Right atrium auricular region (tissue), 2 donors: ENCODE measurements at regions not wholly inside any gene's neighbourhood (a gene's known extent, or its start where the extent isn't known, plus 50 kb on each side); places are given as distances from the start of the nearest gene placed in this dataset.

Experiments
- DNase-seq: peaks from one replicate; pipeline ENCODE4 v3.0.0-alpha.2; 2019; ENCODE audit warnings: low spot score
- H3K27ac ChIP-seq, 2 donors: fragments of 200-600 bp; sonication (generic); 1 replicate in 1 of 2; 2 replicates in 1 of 2; pipeline ENCODE4 v1.5.1; 2016 to 2019
- H3K27me3 ChIP-seq, 2 donors: fragments of 200-600 bp; sonication (generic); one replicate each; pipeline versions ENCODE4 v1.5.1 to v1.6.0; 2017 to 2019
- H3K36me3 ChIP-seq: fragments of 200-600 bp; sonication (generic); one replicate; pipeline ENCODE4 v1.5.1; 2016
- H3K4me1 ChIP-seq, 2 donors: fragments of 200-600 bp; sonication (generic); one replicate each; pipeline versions ENCODE4 v1.5.1 to v1.6.0; 2017 to 2019
- H3K4me3 ChIP-seq, 2 donors: fragments of 200-600 bp; sonication (generic); 1 replicate in 1 of 2; 2 replicates in 1 of 2; pipeline ENCODE4 v1.5.1; 2017 to 2019; ENCODE audit warnings: mild to moderate bottlenecking in 1 of 2, moderate library complexity in 1 of 2
- H3K9me3 ChIP-seq, 2 donors: fragments of 200-600 bp; sonication (generic); one replicate each; pipeline ENCODE4 v1.5.1; 2019
- CTCF ChIP-seq, 2 donors: fragments of 200-600 bp; sonication (generic); IDR thresholded peaks; one replicate each; pipeline ENCODE4 v1.5.1; 2019; ENCODE audit warnings: antibody characterized with exemption in 2 of 2

DNA sequence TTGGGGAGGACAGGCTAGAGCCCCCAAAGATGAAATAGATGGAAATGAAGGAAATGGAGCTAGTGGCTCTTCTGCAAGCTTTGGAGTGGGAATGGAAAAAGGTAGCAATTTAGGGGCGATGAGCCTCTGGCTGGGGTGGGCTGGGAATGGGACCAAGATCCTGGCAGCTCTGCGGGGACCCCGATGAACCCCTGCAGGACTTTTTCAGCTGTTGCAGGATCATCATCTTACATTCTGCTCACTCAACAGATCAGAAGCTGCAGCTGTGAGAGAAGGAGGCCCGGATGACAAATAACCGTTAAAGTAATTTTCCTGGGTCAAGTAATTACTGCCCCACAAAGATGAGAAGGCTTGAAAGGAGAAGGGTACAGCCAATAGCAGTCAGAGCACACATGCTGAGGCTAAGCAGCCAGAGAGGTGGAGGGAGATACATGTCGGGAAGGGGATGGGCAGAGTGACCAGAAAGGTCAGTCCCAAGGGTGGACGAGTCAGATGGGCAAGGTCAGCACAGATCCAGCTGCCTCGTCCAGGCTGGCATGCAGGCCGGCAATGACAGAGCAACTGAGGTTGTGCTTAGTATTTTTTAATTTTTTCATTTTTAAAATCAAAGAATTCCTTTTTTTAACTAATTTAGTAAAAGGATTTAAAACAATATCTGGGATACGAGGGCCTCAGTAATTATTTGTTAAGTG, 245.0 kb upstream of the RAB6C start:
- Histone ChIP-seq H3K27ac (no peak overlapping the region), H3K9me3 (no peaks in the 10 kb centered on the region), H3K36me3 (no peaks in the 10 kb centered on the region), H3K4me1 (no peaks in the 10 kb centered on the region), H3K27me3 (no peaks in the 10 kb centered on the region), H3K4me3 (no peak overlapping the region)
- TF ChIP-seq CTCF (IDR thresholded peaks at IDR 0.05) = no peak
- no peak for DNase-seq

DNA sequence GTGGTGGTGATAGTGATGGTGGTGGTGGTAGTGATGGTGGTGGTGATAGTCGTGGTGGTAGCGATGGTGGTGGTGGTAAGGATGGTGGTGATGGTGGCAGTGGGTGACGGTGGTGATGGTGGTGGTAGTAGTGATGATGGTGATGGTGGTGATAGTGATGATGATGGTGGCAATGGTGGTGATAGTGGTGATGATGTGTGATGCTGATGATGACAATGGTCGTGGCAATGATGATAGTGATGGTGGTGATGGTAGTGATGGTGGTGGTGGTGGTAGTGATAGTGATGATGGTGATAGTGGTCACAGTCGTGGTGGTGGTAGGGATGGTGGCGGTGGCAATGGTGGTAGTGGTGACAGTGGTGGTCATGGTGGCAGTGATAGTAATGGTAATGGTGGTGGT, 243.9 kb upstream of the RAB6C start:
- Histone ChIP-seq H3K9me3 (no peaks in the 10 kb centered on the region), H3K4me3 (no peak overlapping the region), H3K27me3 (no peaks in the 10 kb centered on the region), H3K36me3 (no peaks in the 10 kb centered on the region), H3K27ac (no peak overlapping the region), H3K4me1 (no peaks in the 10 kb centered on the region)
- no peak for DNase-seq
- no peak for TF ChIP-seq CTCF (IDR thresholded peaks at IDR 0.05)

DNA sequence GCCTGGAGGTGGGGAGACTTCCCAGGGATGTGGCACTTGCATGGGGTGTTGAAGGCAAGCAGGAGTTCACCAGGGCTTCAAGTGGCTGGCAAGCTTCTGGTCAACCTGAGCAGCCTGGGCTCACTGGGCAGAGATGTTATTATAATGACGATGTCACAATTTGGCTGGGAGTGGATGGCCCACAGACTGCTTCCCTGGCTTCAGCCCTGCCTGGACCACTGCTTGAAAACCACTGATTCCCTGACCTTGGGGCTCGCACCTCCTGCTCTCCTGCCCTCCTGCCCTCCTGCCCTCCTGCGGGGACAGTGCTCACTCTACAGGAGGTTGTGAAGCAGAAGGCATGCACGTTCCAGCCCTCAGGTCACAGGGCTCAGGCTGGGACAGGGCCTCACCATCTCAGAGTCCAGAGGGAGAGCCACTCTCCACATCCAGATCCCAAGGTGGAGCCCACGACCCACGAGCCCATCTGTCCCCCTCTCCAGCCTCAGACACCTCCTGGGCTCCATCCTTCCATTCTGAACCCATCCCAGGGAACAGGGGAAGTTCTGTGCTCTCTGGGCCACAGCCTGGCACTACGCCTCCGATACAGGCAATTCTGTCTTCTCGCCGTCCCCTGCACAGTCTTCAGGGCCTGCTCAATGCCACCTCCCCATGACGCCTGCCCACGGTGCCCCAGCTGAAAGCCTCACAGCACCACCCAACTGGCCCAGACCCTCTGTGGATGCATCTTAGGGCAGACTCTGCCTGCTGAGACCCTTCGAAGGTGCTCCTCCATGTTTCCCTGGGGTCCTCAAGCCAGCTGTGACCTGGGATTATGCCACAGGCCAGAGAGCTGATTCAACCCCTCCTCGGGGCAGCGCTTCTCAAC, 241.6 kb upstream of the RAB6C start:
- Histone ChIP-seq H3K9me3 (no peaks in the 10 kb centered on the region), H3K27ac (no peak overlapping the region), H3K4me1 (no peaks in the 10 kb centered on the region), H3K36me3 (no peaks in the 10 kb centered on the region), H3K27me3 (no peaks in the 10 kb centered on the region), H3K4me3 (no peak overlapping the region)
- DNase-seq = no peak
- no peak for TF ChIP-seq CTCF (IDR thresholded peaks at IDR 0.05)

DNA sequence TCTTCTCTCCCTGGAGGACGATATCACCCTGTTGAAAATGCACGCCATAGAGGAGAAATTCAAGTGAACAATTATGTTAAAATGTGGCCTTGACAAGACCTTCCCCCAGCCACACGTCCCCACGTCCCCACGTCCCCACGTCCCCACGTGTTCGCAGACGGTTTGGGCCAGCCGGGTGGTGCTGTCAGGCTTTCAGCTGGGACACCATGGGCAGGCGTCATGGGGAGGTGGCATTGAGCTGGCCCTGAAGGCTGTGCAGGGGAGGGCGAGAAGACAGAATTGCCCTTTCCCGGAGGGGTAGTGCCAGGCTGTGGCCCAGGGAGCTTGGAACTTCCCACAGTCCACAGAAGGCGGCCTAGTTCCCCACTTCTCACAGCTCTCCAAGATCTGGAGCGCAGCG, 240.7 kb upstream of the RAB6C start:
- Histone ChIP-seq H3K4me1 (no peaks in the 10 kb centered on the region), H3K36me3 (no peaks in the 10 kb centered on the region), H3K27me3 (no peaks in the 10 kb centered on the region), H3K9me3 (no peaks in the 10 kb centered on the region), H3K4me3 (no peak overlapping the region), H3K27ac (no peak overlapping the region)
- TF ChIP-seq CTCF (IDR thresholded peaks at IDR 0.05) = no peak
- no peak for DNase-seq

DNA sequence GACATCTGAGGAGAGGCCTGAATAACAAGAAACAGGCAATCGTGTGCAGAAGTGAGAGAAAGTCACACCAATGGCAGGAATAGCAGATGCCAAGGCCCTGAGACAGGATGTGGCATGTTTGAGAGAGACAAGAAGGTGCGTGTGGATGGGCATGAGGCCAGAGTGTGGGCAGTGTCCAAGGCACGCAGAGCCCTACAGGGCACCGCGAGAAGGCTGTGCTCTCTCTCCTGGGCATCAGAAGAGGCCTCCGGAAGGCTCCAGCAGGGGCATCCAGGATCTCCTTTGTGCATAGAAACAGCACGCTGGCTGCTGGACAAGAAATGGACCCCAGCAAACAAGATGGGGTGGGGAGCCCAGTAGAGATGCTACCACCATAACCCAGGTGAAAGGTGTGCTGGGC, 239.0 kb upstream of the RAB6C start:
- H3K27ac ChIP-seq = no peak overlapping the region
- no peaks in the 10 kb centered on the region for H3K27me3 ChIP-seq
- no peaks in the 10 kb centered on the region for H3K9me3 ChIP-seq
- no peaks in the 10 kb centered on the region for H3K4me1 ChIP-seq
- H3K4me3 ChIP-seq = no peak overlapping the region
- DNase-seq = no peak
- no peak for TF ChIP-seq CTCF (IDR thresholded peaks at IDR 0.05)
- H3K36me3 ChIP-seq = no peaks in the 10 kb centered on the region
